ENCODE measurements at regions not wholly inside any gene's neighbourhood (a gene's known extent, or its start where the extent isn't known, plus 50 kb on each side); places are given as distances from the start of the nearest gene placed in this dataset.

DNA sequence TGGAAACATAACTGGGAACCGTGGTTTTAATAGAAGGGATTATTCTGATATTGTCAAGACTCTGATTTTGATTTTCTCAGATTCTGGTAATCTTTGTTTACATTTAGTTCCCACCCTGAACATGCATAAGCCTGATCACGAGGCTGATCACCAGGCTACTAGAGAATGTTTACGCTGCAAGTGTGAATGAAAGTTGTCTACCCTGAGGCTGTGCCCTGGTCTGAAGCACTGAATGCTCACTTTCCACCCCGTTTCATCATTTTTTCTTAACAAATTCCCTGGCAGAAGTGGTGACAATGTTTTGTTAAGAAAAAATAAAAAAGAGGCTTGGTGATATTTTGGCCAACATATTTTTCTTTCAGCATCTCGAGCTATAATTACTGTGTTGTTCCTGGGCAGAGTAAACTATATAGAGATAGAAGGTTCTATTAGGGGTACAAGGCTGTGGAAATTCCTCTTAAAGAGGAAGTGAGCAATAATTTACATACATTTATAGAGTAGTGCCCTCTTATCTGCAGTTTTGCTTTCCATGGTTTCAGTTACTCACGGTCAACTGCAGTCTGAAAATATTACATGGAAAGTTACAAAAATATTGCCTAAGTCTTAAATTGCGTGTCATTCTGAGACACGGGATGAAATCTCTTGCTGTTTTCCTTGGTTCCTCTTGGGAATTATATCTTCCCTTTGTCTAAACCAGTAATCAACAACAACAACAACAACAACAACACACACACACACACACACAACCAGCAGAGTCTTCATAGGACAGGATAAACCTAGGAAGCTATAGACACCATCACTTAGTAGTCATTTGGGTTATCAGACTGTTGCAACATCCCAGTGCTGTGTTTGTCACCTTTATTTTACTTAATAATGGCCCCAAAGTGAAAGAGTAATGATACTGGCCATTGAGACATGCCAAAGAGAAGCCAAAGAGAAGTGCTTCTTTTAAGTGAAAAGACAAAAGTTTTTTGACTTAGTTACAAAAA lies 566.6 kb upstream of the CITED2 start:
- TF ChIP-seq, protein P1, sequence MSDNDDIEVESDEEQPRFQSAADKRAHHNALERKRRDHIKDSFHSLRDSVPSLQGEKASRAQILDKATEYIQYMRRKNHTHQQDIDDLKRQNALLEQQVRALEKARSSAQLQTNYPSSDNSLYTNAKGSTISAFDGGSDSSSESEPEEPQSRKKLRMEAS (IDR thresholded peaks at IDR 0.05; ENCODE audit: low read depth, low read length) = no peak
- TF ChIP-seq MYC (IDR thresholded peaks at IDR 0.05; ENCODE audit: low read depth, low read length) = no peak
- no peak for TF ChIP-seq CTCF (IDR thresholded peaks at IDR 0.05; ENCODE audit: low read depth, low read length)
- no peak for TF ChIP-seq POLR2A (IDR thresholded peaks at IDR 0.05; ENCODE audit: extremely low read depth, insufficient read length)
- DNase-seq (ENCODE audit: low read depth) = peak; percentile 70
- H3K4me3 ChIP-seq (ENCODE audit: low read depth, low read length) = peak overlapping the region; percentile 33

GRCh38 chr6:139939189-139939979 lies 564.9 kb upstream of the CITED2 start:
- TF ChIP-seq MYC (IDR thresholded peaks at IDR 0.05; ENCODE audit: low read depth, low read length) (no peak), POLR2A (IDR thresholded peaks at IDR 0.05; ENCODE audit: extremely low read depth, insufficient read length) (no peak), CTCF (IDR thresholded peaks at IDR 0.05; ENCODE audit: low read depth, low read length) (no peak)
- TF ChIP-seq, protein P1 (IDR thresholded peaks at IDR 0.05; ENCODE audit: low read depth, low read length) = no peak
- no peak for DNase-seq (ENCODE audit: low read depth)
- H3K4me3 ChIP-seq (ENCODE audit: low read depth, low read length) = no peak overlapping the region

DNA sequence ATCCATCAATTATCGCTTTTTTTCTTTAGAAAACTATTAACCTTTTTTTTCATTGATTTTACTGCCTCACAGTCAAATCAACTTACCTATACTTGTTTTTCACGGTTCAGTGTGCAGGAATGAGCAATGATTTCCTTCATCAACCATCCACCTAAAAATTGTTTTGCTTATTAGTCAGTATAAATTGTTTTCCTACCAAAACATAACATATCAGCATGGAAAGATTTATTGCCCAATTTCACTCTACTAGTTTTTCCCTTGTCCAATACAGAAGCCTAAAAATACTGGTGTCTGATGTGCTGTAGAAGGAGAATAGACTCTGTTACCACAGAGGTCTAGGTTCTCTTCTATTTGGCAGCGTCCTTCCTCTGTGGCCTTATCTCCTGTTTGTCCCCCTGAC lies 558.2 kb upstream of the CITED2 start:
- DNase-seq (ENCODE audit: low read depth) = no peak
- H3K4me3 ChIP-seq (ENCODE audit: low read depth, low read length) = no peak overlapping the region
- TF ChIP-seq CTCF (IDR thresholded peaks at IDR 0.05; ENCODE audit: low read depth, low read length) = no peak
- TF ChIP-seq MYC (IDR thresholded peaks at IDR 0.05; ENCODE audit: low read depth, low read length) = no peak

- TF ChIP-seq MYC (IDR thresholded peaks at IDR 0.05; ENCODE audit: low read depth, low read length) (no peak), CTCF (IDR thresholded peaks at IDR 0.05; ENCODE audit: low read depth, low read length) (no peak), POLR2A (IDR thresholded peaks at IDR 0.05; ENCODE audit: extremely low read depth, insufficient read length) (no peak)
- TF ChIP-seq, protein P1 (IDR thresholded peaks at IDR 0.05; ENCODE audit: low read depth, low read length) = no peak
- DNase-seq (ENCODE audit: low read depth) = no peak
- no peak overlapping the region for H3K4me3 ChIP-seq (ENCODE audit: low read depth, low read length)
These were observed 557.3 kb upstream of the CITED2 start for GRCh38 chr6:139931747-139932146.

- TF ChIP-seq, protein P1 (IDR thresholded peaks at IDR 0.05; ENCODE audit: low read depth, low read length) = no peak
- no peak for TF ChIP-seq POLR2A (IDR thresholded peaks at IDR 0.05; ENCODE audit: extremely low read depth, insufficient read length)
- no peak for TF ChIP-seq MYC (IDR thresholded peaks at IDR 0.05; ENCODE audit: low read depth, low read length)
- no peak for TF ChIP-seq CTCF (IDR thresholded peaks at IDR 0.05; ENCODE audit: low read depth, low read length)
- no peak overlapping the region for H3K4me3 ChIP-seq (ENCODE audit: low read depth, low read length)
- no peak for DNase-seq (ENCODE audit: low read depth)
These were observed 553.4 kb upstream of the CITED2 start for GRCh38 chr6:139927742-139928305.
